SK-N-SH (cell line): ENCODE measurements at regions not wholly inside any gene's neighbourhood (a gene's known extent, or its start where the extent isn't known, plus 50 kb on each side); places are given as distances from the start of the nearest gene placed in this dataset.

Experiments used
- CHD2 ChIP-seq: fragments of 150-350 bp; IDR thresholded peaks from 2 replicates; pipeline ENCODE4 v1.6.1; 2018; ENCODE audit warnings: low read length; ENCODE audit not compliant: partially characterized antibody
- EZH2phosphoT487 ChIP-seq: fragments of 200-600 bp; sonication (generic); IDR thresholded peaks from 2 replicates; pipeline ENCODE4 v1.6.1; 2017; ENCODE audit warnings: low read depth, mixed run types, mild to moderate bottlenecking, antibody characterized with exemption, moderate library complexity, borderline replicate concordance
- POLR2AphosphoS5 ChIP-seq: IDR thresholded peaks from 2 replicates; pipeline ENCODE4 v1.6.1; 2012; ENCODE audit warnings: low read depth, low read length
- SMC3 ChIP-seq: IDR thresholded peaks from 2 replicates; pipeline ENCODE4 v1.6.1; 2012; ENCODE audit warnings: low read depth, low read length, improper control_type of control experiment
- YY1 ChIP-seq: IDR thresholded peaks from 2 replicates; pipeline ENCODE4 v1.4.0; 2012; ENCODE audit warnings: low read depth, mild to moderate bottlenecking
- TF ChIP-seq, protein P1 (sequence below): IDR thresholded peaks from 2 replicates; pipeline ENCODE4 v1.6.1; 2012; ENCODE audit warnings: mild to moderate bottlenecking, low read depth, low read length, moderate library complexity
- TF ChIP-seq, protein P2 (sequence below): fragments of 200-600 bp; sonication (generic); IDR thresholded peaks from 2 replicates; pipeline ENCODE4 v1.6.1; 2017; ENCODE audit warnings: antibody characterized with exemption, mild to moderate bottlenecking, moderate library complexity

GRCh38 chr11:15882876-15883454 is 473.4 kb downstream of the SOX6 start:
- no peak for TF ChIP-seq POLR2AphosphoS5
- no peak for TF ChIP-seq CHD2
- no peak for TF ChIP-seq SMC3
- TF ChIP-seq, protein P1, sequence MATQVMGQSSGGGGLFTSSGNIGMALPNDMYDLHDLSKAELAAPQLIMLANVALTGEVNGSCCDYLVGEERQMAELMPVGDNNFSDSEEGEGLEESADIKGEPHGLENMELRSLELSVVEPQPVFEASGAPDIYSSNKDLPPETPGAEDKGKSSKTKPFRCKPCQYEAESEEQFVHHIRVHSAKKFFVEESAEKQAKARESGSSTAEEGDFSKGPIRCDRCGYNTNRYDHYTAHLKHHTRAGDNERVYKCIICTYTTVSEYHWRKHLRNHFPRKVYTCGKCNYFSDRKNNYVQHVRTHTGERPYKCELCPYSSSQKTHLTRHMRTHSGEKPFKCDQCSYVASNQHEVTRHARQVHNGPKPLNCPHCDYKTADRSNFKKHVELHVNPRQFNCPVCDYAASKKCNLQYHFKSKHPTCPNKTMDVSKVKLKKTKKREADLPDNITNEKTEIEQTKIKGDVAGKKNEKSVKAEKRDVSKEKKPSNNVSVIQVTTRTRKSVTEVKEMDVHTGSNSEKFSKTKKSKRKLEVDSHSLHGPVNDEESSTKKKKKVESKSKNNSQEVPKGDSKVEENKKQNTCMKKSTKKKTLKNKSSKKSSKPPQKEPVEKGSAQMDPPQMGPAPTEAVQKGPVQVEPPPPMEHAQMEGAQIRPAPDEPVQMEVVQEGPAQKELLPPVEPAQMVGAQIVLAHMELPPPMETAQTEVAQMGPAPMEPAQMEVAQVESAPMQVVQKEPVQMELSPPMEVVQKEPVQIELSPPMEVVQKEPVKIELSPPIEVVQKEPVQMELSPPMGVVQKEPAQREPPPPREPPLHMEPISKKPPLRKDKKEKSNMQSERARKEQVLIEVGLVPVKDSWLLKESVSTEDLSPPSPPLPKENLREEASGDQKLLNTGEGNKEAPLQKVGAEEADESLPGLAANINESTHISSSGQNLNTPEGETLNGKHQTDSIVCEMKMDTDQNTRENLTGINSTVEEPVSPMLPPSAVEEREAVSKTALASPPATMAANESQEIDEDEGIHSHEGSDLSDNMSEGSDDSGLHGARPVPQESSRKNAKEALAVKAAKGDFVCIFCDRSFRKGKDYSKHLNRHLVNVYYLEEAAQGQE = no peak
- TF ChIP-seq, protein P2, sequence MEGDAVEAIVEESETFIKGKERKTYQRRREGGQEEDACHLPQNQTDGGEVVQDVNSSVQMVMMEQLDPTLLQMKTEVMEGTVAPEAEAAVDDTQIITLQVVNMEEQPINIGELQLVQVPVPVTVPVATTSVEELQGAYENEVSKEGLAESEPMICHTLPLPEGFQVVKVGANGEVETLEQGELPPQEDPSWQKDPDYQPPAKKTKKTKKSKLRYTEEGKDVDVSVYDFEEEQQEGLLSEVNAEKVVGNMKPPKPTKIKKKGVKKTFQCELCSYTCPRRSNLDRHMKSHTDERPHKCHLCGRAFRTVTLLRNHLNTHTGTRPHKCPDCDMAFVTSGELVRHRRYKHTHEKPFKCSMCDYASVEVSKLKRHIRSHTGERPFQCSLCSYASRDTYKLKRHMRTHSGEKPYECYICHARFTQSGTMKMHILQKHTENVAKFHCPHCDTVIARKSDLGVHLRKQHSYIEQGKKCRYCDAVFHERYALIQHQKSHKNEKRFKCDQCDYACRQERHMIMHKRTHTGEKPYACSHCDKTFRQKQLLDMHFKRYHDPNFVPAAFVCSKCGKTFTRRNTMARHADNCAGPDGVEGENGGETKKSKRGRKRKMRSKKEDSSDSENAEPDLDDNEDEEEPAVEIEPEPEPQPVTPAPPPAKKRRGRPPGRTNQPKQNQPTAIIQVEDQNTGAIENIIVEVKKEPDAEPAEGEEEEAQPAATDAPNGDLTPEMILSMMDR = no peak
- TF ChIP-seq YY1 = no peak
- no peak for TF ChIP-seq EZH2phosphoT487
